NCI-H187 (cell line): ENCODE measurements at regions not wholly inside any gene's neighbourhood (a gene's known extent, or its start where the extent isn't known, plus 50 kb on each side); places are given as distances from the start of the nearest gene placed in this dataset.
"Not testable (repeated sequence)": the region's sequence is repeated elsewhere in the genome, so short reads cannot be mapped to it uniquely, and the experiment has no call there.

Experiments
- DNase-seq, 2 experiments: peaks; one replicate each; lab custom pipeline; 2025; lab: John Stamatoyannopoulos, UW

DNA sequence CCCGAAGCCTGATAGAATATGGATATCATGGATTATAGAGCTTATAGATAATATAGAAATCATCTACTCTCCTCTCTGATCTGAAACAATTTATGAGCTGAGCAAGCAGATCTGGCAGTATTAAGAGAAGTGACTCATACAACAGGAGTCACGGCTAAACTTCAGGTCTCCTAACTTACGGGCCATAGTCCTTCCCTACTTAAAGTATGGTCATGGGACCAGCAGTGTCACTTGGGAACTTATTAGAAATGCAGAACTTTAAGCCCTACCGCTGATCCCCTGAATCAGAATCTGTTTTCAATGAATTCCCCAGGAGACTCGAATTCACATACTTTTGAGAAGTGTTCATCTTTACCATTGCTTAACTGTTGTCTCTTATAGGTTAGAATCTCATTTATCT is 195.7 kb upstream of the FANCL start:
- DNase-seq: no peak

DNA sequence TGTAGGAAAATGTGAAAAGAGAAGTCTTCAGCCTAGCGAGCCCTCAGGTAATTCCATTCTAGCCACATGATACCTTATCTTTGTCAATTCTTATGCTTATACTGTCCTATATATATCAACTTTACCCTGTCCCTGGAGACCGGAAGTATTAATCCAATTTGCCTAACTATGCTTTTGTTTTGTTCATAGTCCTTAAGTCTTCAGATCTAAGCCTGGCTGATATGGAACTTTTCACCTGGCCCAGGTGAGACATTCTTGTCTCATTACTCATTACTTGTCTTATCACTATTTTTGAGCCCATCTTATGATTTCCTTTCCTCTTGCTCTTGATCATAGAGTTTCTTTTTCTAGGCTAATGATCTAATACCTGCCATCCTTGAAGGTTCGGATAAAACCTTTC is 194.1 kb upstream of the FANCL start:
- DNase-seq: no peak

- DNase-seq: no peak
Measured at GRCh38 chr2:58434692-58435091, 193.6 kb upstream of the FANCL start.

GRCh38 chr2:58432491-58433170 is 191.5 kb upstream of the FANCL start:
- no peak for DNase-seq

DNA sequence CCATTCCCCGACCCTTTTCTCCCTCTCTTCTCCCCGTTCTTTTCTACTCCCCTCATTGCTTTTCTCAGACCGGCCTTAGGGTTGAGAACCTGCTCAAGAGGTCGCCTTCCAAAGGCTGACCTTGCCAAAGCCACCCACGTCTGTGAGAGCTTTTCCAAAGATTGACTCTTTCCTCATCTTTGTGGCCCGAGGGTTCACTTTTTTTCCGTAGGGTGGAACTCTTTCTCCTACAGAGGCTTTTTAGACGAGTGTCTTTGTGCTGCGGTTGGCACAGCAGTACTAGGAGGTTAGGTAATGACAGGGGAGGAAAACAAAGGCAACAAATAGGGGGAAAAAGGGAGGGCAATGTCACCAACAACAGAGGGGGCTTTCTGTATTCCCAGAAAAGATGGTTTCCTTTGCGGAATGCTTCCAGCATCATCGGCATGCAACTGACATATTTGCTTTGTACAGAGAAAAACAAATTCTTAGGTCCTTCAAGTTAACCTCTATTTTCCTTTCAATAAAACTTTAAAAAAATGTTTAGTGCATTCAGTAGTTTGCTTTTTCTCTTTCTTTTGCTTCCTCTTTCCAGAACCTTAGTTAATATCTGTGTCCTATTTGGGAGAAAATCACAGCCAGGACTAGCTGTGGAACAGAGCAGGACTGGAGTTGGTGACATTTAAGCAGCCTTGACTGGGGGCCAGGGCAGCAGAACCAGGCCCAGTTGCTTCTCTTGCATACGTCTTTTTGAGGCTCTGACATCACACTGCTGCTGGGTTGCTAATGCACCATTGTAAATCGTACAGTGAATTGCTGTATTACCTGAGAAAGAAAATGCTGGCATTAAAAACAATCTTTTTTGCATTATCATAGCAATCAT is 188.1 kb upstream of the FANCL start:
- DNase-seq: no peak

DNA sequence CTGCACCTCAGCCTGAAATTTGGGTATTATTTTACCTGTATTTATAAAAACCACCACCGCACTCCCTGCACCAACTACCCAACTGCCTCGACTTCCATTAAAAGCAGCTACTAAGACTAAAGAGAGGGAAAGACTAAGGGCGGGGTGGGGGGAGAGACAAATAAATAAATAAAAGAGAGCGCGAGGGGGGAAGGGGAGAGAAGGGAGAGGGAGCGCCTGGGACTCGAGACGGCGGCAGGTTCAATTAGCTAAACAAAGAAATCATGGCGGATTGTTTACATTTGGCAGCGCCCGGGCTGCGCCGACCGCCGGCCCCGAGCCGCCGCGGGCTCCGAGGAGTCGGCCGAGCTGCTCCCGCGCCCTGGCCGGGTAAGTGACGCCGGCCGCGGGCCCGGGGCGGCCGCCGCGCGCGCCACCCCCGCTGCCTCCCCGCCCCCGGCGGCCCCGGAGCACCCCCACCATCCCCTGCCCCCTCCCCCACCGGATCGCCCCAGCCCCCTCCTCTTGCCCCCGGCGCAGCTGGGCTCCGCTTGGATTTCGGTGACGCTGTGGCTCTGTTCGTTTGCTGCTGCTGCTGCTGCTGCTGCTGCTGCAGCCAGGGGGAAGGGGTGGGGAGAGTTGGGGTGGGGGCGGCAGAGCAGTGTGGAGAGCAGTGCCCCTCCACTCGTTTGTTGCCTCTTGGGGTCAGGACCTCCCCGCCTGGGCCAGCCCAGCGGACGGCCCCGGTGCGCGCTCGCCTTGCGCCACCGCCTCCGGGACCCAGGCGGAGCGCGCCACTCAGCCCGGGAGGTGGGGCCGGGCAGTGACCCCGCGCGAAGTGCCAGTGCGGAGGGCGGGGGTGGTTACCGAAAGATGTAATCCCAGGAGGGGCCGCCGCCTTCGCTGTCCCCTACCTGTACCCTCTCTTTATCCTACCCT is 187.2 kb upstream of the FANCL start:
- peak; percentile 38 for DNase-seq

- DNase-seq: no peak
Measured at GRCh38 chr2:58427572-58428095, 186.5 kb upstream of the FANCL start.

GRCh38 chr2:58425368-58425767 is 184.2 kb upstream of the FANCL start:
- DNase-seq: no peak

DNA sequence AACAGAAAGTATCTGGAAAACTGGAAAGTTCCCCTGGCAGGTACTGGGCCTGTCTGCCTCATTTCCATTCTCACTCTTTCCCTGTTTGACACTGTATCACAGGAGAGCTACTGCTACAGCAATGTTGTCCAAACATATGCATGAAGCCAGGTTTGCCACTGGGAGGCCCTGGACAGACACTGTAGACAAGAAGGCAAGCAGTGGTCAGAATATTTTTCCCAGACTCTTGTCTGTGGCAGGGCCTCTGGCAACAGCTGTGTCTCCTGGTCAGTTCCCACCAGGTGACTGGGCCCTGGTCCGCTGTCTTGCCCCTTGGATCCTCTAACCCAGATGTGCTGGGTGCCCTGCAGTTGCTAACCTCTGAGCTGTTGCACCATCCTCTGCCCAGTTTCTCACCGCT is 178.9 kb upstream of the FANCL start:
- DNase-seq: no peak

GRCh38 chr2:58416696-58417095 is 175.6 kb upstream of the FANCL start:
- DNase-seq: no peak

GRCh38 chr2:58414506-58414905 is 173.4 kb upstream of the FANCL start:
- DNase-seq: no peak

- no peak for DNase-seq
Measured at GRCh38 chr2:58410549-58410948, 169.4 kb upstream of the FANCL start.

DNA sequence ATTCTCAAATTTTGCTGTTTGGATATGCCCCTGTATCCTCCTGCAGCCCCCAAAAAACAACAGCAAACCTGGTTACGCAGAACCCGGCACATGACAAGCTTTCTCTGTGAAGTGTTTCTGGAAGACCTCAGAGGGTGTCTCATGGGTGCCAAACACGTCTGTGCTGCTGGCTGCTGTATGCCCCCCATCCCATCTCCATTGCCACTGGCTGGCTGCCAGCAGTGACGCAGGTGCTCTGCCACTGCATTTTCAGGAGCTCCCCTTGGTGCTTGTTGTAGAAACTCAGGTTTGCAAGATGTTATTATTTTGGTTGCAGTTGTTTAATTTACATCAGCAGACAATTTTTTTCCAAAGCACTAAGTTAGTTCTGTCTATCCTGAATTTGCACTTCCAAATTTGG is 166.4 kb upstream of the FANCL start:
- no peak for DNase-seq

DNA sequence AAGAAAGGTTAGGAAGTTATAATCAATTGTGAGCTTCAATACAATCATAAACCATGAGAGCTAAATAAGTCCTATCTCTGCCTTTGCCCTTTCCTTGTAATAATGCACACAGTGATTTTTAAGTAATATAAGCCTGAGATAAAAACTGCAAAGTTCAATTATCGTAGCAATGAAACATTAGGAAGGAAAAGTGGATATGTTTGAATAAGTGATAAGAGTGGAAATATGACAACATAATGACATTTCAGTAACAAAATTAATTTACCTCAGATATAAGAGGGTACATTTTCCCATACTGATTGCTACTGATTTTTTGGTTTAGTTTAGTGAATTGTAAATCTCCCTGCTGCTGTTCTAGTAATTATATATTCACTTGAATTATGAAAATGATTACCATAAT is 164.2 kb upstream of the FANCL start:
- no peak for DNase-seq

DNA sequence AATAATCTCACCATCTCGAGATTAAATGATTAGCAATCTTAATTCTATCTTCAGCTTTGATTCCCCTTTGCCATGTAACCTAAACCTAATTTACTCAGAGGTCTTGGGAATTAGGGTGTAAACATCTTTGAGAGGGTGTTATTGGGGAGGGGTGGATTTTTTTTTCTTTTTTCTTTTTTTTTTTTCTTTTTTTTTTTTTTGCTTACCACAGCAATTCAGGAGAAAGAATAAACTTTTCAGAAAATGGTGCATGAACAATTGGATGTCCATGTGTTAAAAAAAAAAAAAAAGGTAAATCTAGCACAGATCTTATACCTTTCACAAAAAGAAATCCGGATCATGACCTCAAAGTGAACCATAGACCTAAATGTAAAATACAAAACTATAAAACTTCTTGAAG is 160.8 kb upstream of the FANCL start:
- DNase-seq: no peak

- DNase-seq: no peak
Measured at GRCh38 chr2:58398406-58398805, 157.3 kb upstream of the FANCL start.

GRCh38 chr2:58387701-58388100 is 146.6 kb upstream of the FANCL start:
- DNase-seq: no peak

DNA sequence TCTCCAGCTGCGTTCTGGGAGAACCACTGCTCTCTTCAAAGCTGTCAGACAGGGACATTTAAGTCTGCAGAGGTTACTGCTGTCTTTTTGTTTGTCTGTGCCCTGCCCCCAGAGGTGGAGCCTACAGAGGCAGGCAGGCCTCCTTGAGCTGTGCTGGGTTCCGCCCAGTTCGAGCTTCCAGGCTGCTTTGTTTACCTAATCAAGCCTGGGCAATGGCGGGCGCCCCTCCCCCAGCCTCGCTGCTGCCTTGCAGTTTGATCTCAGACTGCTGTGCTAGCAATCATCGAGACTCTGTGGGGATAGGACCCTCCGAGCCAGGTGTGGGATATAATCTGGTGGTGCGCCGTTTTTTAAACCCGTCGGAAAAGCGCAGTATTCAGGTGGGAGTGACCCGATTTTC is 145.8 kb upstream of the FANCL start:
- not testable (repeated sequence) for DNase-seq

- no peak for DNase-seq
Measured at GRCh38 chr2:58378152-58378551, 137.0 kb upstream of the FANCL start.

- no peak for DNase-seq
Measured at GRCh38 chr2:58377181-58377580, 136.1 kb upstream of the FANCL start.

DNA sequence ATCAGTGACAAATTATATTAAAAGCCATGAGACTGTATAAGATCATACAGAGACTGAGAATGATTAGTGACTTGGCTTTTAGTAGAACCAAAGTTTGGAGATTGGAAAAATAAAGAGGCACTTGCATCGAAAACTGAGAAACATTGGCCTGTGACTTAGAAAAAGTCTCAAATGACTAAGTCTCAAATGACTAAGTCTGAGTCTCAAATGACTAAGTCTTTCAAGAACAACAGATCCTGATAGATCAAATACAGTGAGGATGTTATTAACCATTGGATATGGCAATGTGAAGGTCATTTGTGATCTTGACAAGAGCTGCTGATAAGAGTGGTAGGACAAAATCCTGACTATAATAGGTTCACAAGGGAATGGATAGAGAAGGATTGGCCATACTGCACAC is 135.5 kb upstream of the FANCL start:
- DNase-seq: no peak

DNA sequence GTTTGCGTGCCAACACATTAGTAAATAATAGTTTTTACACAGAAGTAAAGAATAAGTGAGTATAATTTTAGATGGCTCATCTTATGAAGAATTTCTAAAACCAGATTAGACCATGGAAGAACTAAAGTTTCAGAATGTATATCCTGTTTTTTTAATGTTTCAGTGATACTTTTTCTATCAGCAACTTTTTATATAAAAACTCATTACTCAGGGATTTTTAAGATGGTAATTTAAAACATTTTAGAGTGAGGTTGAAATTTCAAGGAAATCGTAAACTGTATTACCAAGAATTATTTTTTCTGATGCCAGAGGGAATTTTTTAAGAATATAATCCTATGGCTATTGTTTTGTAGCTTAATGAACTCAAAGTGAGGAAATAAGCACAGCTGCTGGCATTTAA is 128.5 kb upstream of the FANCL start:
- DNase-seq: no peak
